ENCODE measurements at regions not wholly inside any gene's neighbourhood (a gene's known extent, or its start where the extent isn't known, plus 50 kb on each side); places are given as distances from the start of the nearest gene placed in this dataset.

- TF ChIP-seq POLR2A (IDR thresholded peaks at IDR 0.05) = no peak
- TF ChIP-seq, protein P1, sequence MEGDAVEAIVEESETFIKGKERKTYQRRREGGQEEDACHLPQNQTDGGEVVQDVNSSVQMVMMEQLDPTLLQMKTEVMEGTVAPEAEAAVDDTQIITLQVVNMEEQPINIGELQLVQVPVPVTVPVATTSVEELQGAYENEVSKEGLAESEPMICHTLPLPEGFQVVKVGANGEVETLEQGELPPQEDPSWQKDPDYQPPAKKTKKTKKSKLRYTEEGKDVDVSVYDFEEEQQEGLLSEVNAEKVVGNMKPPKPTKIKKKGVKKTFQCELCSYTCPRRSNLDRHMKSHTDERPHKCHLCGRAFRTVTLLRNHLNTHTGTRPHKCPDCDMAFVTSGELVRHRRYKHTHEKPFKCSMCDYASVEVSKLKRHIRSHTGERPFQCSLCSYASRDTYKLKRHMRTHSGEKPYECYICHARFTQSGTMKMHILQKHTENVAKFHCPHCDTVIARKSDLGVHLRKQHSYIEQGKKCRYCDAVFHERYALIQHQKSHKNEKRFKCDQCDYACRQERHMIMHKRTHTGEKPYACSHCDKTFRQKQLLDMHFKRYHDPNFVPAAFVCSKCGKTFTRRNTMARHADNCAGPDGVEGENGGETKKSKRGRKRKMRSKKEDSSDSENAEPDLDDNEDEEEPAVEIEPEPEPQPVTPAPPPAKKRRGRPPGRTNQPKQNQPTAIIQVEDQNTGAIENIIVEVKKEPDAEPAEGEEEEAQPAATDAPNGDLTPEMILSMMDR (IDR thresholded peaks at IDR 0.05) = no peak
Measured at GRCh38 chr9:12968093-12968492, 193.3 kb downstream of the LURAP1L start.

All from heart left ventricle (tissue), 13 donors.